Right lobe of liver (tissue), 6 donors: ENCODE measurements at regions not wholly inside any gene's neighbourhood (a gene's known extent, or its start where the extent isn't known, plus 50 kb on each side); places are given as distances from the start of the nearest gene placed in this dataset.

Experiments used
- ATAC-seq, 4 donors: fragments of 200-7000 bp; cut with Tn5 transposase; one replicate each; pipeline ENCODE4 v1.9.1; 2020; ENCODE audit warnings: mild to moderate bottlenecking in 4 of 4, moderate library complexity in 4 of 4
- DNase-seq, 3 donors: peaks; one replicate each; pipeline ENCODE4 v3.0.0-alpha.2; 2020
- H3K27ac ChIP-seq, 3 donors: fragments of 200-600 bp; one replicate each; pipeline ENCODE4 v1.8.0; 2022
- H3K27me3 ChIP-seq, 2 donors: fragments of 200-600 bp; one replicate each; pipeline ENCODE4 v1.8.0; 2022
- H3K36me3 ChIP-seq, 4 donors: fragments of 200-600 bp; sonication (generic) in 1 of 4; one replicate each; pipeline versions ENCODE4 v1.5.1 to v1.8.0; 2017 to 2022; ENCODE audit warnings: control low read depth in 1 of 4
- H3K4me1 ChIP-seq, 4 donors: fragments of 200-600 bp; sonication (generic) in 1 of 4; one replicate each; pipeline versions ENCODE4 v1.5.1 to v1.8.0; 2017 to 2022; ENCODE audit warnings: control low read depth in 1 of 4
- H3K4me3 ChIP-seq, 3 donors: fragments of 200-600 bp; one replicate each; pipeline ENCODE4 v1.8.0; 2022
- H3K9me3 ChIP-seq, 4 donors: fragments of 200-600 bp; sonication (generic) in 1 of 4; one replicate each; pipeline versions ENCODE4 v1.5.1 to v1.8.0; 2017 to 2022; ENCODE audit warnings: control low read depth in 1 of 4
- POLR2A ChIP-seq: fragments of 450-650 bp; IDR thresholded peaks from one replicate; pipeline ENCODE4 v1.6.1; 2017; ENCODE audit warnings: antibody characterized with exemption, mild to moderate bottlenecking
- WGBS: methylation state at CpG from one replicate; pipeline ENCODE4 v1.1.6; 2018; ENCODE audit warnings: low coverage, low lambda C conversion rate; ENCODE audit not compliant: insufficient coverage; ENCODE audit errors: missing lambda C conversion rate; 5-methylcytosine and 5-hydroxymethylcytosine counted together
- intact Hi-C, 2 donors: fragments of 100-400 bp; cut with DNase I; formaldehyde crosslinking; loops; one replicate each; pipeline versions ENCODE4 v1.11.2 to v1.14.1; 2022
- TF ChIP-seq, protein P1 (sequence below), 4 donors: fragments of 200-600 bp in 3 of 4; fragments of 450-650 bp in 1 of 4; IDR thresholded peaks; one replicate each; pipeline versions ENCODE4 v1.5.1 to v1.8.0; 2016 to 2022; ENCODE audit warnings: antibody characterized with exemption in 4 of 4, mild to moderate bottlenecking in 2 of 4
- donor health status: DM: no; HTN: yes; CAD: no.
- donor health status: DM: no; HTN: no; CAD: no.
- donor health status: DM: no; HTN: no; CAD: no.
- donor health status: DM: no; HTN: yes; CAD: no.
- donor health status: DM: no; HTN: yes; CAD: no.

DNA sequence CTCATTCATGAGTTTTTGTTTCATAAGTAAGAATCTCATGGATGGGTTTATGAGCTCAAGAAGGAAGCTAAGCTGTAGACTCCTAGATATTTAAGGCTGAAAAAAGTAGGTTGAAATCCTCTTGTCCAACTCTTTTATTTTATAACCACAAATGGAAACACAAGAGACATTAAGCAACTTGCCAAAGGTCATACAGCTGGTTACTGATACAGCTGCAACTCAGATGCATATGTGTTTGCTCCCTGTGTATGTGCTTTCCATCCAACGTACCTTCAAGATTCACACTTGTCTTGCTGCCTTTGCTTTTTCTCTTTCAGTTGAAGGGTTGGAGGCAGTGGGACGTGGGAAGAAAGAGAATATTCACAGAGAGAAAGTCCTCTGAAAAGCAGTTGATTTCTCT lies 153.5 kb upstream of the STMND1 start:
- DNase-seq: no peak
- intact Hi-C loops: no loop called here
- Histone ChIP-seq H3K36me3 (no peaks in the 10 kb centered on the region), H3K9me3 (no peaks in the 10 kb centered on the region), H3K27ac (no peak overlapping the region), H3K27me3 (no peaks in the 10 kb centered on the region), H3K4me3 (no peak overlapping the region), H3K4me1 (peaks cover 0 to 11% (median 0%) of the 10 kb centered on the region in 4 donors)
- no peak for TF ChIP-seq POLR2A
- TF ChIP-seq, protein P1, sequence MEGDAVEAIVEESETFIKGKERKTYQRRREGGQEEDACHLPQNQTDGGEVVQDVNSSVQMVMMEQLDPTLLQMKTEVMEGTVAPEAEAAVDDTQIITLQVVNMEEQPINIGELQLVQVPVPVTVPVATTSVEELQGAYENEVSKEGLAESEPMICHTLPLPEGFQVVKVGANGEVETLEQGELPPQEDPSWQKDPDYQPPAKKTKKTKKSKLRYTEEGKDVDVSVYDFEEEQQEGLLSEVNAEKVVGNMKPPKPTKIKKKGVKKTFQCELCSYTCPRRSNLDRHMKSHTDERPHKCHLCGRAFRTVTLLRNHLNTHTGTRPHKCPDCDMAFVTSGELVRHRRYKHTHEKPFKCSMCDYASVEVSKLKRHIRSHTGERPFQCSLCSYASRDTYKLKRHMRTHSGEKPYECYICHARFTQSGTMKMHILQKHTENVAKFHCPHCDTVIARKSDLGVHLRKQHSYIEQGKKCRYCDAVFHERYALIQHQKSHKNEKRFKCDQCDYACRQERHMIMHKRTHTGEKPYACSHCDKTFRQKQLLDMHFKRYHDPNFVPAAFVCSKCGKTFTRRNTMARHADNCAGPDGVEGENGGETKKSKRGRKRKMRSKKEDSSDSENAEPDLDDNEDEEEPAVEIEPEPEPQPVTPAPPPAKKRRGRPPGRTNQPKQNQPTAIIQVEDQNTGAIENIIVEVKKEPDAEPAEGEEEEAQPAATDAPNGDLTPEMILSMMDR (IDR thresholded peaks at IDR 0.05): no peak
- ATAC-seq: peak in 3 of 4 donors; percentile 20 to 52 (median 41)
- 49% methylated on average over 2 of the region's 2 CpGs for WGBS

DNA sequence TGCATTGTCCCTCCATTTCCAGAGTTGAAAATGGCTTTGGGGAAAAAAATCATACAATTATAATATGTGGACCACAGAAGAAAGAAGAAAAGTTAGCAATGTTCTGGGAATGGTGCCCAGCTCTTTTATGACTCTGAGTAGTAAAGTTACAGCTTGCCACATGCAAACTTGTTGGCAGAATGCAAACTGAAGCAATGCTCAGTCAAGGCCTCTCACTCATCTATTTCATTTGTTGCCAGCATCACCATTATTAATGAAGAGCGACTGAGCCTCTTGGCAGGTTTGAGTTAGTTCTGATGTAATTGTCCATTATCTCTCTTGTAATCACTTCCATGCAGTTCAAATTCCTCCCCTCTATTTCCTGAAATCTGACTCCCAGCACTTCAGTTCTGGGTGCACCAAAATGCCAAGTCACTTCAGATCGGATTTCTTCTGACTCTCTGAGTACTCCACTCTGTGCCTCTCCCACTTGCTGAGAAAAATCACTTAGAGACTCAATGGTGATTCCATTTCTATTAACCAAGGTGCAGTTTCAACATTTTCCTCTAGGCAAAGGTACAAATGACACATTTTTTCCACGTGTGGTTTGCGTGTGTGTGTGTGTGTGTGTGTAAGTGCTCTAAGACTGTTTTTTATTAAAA lies 154.4 kb upstream of the STMND1 start:
- Histone ChIP-seq H3K27me3 (no peaks in the 10 kb centered on the region), H3K4me3 (no peak overlapping the region), H3K9me3 (no peaks in the 10 kb centered on the region), H3K36me3 (no peaks in the 10 kb centered on the region), H3K4me1 (peaks cover 0 to 11% (median 0%) of the 10 kb centered on the region in 4 donors), H3K27ac (no peak overlapping the region)
- DNase-seq: no peak
- intact Hi-C loops: no loop called here
- ATAC-seq: peak; percentile 51 to 93 (median 76)
- TF ChIP-seq, protein P1 (IDR thresholded peaks at IDR 0.05): no peak
- TF ChIP-seq POLR2A: no peak
- WGBS: 10% methylated on average over 4 of the region's 4 CpGs

DNA sequence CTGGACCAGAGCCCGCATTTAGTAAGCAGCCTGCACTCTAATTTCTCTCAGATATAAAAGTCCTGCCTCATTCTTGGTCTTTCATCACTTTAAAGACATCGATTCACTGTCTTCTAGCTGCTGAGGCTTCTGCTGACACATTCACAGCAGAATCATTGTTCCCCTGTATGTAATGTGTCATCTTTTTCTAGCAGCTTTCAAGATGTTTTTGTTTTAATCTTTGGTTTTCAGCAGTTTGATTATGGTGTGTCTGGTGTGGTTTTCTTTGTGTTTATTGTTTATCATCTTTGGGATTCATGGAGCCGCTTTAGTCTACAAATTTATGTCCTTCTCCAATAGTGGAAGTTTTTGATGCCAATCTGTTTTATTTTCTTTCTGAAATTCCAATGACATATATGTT lies 157.3 kb upstream of the STMND1 start:
- ATAC-seq (no peak), DNase-seq (no peak)
- WGBS: 97% methylated on average over 2 of the region's 3 CpGs
- Histone ChIP-seq H3K36me3 (no peaks in the 10 kb centered on the region), H3K4me1 (peaks cover 0 to 11% (median 0%) of the 10 kb centered on the region in 4 donors), H3K4me3 (no peak overlapping the region), H3K27ac (no peak overlapping the region), H3K27me3 (no peaks in the 10 kb centered on the region), H3K9me3 (no peaks in the 10 kb centered on the region)
- intact Hi-C loops: no loop called here
- no peak for TF ChIP-seq POLR2A
- TF ChIP-seq, protein P1 (IDR thresholded peaks at IDR 0.05): no peak

DNA sequence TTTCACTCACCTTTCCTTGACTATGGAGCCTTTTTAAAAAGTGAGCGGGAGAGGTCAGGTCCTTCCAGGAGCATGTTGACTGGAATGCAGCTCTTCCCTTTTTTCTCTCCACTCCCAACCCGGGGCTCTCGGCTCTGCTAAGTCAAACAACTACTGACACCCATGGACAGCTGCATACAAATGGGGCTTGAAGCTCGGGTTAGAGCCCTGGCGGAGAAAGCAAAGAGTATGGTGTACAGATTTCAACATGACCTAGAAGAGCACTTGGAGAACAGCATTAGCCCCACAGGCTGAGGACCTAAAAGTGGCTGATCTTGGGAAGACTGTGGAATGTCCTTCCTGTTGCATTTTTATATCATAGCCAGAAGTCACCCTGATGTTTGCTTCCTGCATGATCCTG lies 162.0 kb upstream of the STMND1 start:
- no peak for TF ChIP-seq POLR2A
- TF ChIP-seq, protein P1 (IDR thresholded peaks at IDR 0.05): no peak
- Histone ChIP-seq H3K4me1 (no peaks in the 10 kb centered on the region), H3K36me3 (no peaks in the 10 kb centered on the region), H3K9me3 (no peaks in the 10 kb centered on the region), H3K27me3 (no peaks in the 10 kb centered on the region), H3K4me3 (no peak overlapping the region), H3K27ac (no peak overlapping the region)
- intact Hi-C loops: no loop called here
- ATAC-seq (no peak), DNase-seq (no peak)
- 56% methylated on average over 5 of the region's 5 CpGs for WGBS
